ENCODE measurements at regions not wholly inside any gene's neighbourhood (a gene's known extent, or its start where the extent isn't known, plus 50 kb on each side); places are given as distances from the start of the nearest gene placed in this dataset.

DNA sequence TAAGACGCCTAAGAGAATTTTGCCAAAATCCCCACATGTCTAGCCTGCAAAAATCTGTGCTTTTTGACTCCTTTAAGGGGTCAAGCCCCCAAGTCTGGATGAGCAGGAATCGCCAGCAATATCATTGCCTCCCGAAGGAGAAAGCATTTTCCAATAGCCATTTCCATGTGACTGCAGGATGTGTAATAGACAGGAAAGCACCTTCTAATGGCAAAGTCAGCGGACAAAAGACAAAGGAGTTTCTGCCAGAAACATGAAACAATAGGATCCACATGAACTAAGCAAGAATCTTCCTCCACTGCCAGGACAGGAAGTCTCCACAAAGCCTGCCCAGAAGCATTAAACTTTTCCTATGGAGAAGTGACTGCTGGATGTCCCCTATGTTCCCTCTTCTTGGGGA is 177.1 kb upstream of the PCSK5 start:
- TF ChIP-seq, protein P1, sequence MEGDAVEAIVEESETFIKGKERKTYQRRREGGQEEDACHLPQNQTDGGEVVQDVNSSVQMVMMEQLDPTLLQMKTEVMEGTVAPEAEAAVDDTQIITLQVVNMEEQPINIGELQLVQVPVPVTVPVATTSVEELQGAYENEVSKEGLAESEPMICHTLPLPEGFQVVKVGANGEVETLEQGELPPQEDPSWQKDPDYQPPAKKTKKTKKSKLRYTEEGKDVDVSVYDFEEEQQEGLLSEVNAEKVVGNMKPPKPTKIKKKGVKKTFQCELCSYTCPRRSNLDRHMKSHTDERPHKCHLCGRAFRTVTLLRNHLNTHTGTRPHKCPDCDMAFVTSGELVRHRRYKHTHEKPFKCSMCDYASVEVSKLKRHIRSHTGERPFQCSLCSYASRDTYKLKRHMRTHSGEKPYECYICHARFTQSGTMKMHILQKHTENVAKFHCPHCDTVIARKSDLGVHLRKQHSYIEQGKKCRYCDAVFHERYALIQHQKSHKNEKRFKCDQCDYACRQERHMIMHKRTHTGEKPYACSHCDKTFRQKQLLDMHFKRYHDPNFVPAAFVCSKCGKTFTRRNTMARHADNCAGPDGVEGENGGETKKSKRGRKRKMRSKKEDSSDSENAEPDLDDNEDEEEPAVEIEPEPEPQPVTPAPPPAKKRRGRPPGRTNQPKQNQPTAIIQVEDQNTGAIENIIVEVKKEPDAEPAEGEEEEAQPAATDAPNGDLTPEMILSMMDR (IDR thresholded peaks at IDR 0.05): no peak
- no peak for TF ChIP-seq ZFX (IDR thresholded peaks at IDR 0.05; ENCODE audit: borderline replicate concordance)
